C4-2B (cell line): ENCODE measurements at regions not wholly inside any gene's neighbourhood (a gene's known extent, or its start where the extent isn't known, plus 50 kb on each side); places are given as distances from the start of the nearest gene placed in this dataset.

Experiments used
- ZFX ChIP-seq: fragments of 450-650 bp; IDR thresholded peaks from 2 replicates; pipeline ENCODE4 v1.6.1; 2017
- TF ChIP-seq, protein P1 (sequence below): fragments of 450-650 bp; conservative IDR thresholded peaks from 2 replicates; pipeline ENCODE4 v1.5.1; 2017; ENCODE audit warnings: mild to moderate bottlenecking

DNA sequence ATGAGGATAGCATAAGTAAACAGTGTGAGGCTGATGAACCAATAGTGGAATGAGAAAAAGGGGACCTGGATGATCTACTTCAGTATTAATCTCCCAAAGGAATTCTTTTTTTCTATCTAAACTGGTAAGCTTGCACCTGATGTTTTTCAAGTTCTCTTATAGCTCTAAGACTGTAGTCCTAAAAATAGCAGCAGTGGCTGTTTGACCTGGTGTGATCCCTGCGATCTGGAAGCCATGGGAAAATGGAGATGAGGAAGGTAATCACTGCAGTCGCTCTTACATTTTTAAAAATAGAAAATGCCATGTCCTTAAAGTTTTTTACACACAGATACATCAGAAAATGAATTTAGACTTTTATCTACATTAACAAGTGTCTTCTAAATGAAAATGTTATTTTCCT lies 926.4 kb upstream of the SLC35B3 start:
- TF ChIP-seq, protein P1, sequence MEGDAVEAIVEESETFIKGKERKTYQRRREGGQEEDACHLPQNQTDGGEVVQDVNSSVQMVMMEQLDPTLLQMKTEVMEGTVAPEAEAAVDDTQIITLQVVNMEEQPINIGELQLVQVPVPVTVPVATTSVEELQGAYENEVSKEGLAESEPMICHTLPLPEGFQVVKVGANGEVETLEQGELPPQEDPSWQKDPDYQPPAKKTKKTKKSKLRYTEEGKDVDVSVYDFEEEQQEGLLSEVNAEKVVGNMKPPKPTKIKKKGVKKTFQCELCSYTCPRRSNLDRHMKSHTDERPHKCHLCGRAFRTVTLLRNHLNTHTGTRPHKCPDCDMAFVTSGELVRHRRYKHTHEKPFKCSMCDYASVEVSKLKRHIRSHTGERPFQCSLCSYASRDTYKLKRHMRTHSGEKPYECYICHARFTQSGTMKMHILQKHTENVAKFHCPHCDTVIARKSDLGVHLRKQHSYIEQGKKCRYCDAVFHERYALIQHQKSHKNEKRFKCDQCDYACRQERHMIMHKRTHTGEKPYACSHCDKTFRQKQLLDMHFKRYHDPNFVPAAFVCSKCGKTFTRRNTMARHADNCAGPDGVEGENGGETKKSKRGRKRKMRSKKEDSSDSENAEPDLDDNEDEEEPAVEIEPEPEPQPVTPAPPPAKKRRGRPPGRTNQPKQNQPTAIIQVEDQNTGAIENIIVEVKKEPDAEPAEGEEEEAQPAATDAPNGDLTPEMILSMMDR = no peak
- TF ChIP-seq ZFX = no peak
